WTC11 (cell line): ENCODE measurements at regions not wholly inside any gene's neighbourhood (a gene's known extent, or its start where the extent isn't known, plus 50 kb on each side); places are given as distances from the start of the nearest gene placed in this dataset.

Experiments
- CTCF ChIP-seq: fragments of 200-600 bp; IDR thresholded peaks from 2 replicates; pipeline ENCODE4 v1.8.0; 2022; ENCODE audit warnings: antibody characterized with exemption
- GRHL2 ChIP-seq: fragments of 250-450 bp; sonication (Bioruptor Pico); IDR thresholded peaks from 2 replicates; pipeline ENCODE4 v1.8.0; 2022; ENCODE audit warnings: mild to moderate bottlenecking, moderate library complexity; ENCODE audit not compliant: insufficient replicate concordance, severe bottlenecking
- NFYB ChIP-seq: sonication (generic); formaldehyde crosslinking; conservative IDR thresholded peaks from 2 replicates; pipeline ENCODE4 v1.8.0; 2022; ENCODE audit warnings: low read depth, missing genetic modification reagents

- no peak for TF ChIP-seq CTCF
- no peak for TF ChIP-seq NFYB (CRISPR knock-in tag)
- no peak for TF ChIP-seq GRHL2 (CRISPR knock-in tag)
These were observed 352.3 kb downstream of the GRXCR1 start for GRCh38 chr4:43244688-43245382.
